HG02981 (cell line): ENCODE measurements at regions not wholly inside any gene's neighbourhood (a gene's known extent, or its start where the extent isn't known, plus 50 kb on each side); places are given as distances from the start of the nearest gene placed in this dataset.

Source experiments
- ATAC-seq: cut with Tn5 transposase; IDR thresholded peaks from one replicate; pipeline ENCODE4 v1.9.1; 2021; ENCODE audit warnings: mild to moderate bottlenecking, moderate library complexity; ENCODE audit not compliant: unreplicated experiment

DNA sequence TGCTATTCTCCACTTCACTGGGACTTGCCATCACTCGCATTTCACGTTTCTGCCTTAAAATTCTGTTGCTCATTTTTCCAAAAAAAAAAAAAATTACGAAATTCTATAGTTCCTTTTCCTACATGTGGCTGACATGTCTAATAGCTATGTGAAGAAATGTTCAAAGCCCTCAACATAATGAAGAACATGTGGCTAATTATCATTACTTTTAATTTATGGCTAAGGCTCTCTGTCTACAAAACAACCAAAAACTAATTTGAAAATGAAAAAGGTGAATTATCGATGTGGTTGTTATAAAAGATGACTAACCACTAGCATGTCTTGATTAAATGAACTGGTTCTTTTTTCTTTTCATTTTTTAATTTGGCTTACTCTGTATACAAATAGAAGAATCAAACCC, 940.0 kb downstream of the EFNB2 start:
- no peak for ATAC-seq

DNA sequence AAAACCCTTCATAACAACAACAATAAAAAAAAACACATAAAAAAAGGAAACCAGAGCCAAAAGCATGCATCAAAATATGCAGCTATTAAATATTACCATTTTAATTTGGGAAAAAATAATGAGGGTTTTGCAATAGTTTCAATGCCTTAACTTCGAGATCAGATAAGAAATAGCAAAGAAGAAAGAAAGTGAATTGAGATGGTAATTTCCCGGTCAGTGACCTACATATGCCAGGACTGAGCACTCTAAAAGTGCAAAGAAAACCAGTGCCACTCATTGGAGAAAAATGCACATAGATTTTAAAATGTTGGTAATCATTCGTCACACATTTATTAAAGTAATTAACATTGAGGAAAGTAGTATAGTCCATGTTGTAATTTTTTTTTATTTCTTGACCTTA, 944.2 kb downstream of the EFNB2 start:
- ATAC-seq: no peak

DNA sequence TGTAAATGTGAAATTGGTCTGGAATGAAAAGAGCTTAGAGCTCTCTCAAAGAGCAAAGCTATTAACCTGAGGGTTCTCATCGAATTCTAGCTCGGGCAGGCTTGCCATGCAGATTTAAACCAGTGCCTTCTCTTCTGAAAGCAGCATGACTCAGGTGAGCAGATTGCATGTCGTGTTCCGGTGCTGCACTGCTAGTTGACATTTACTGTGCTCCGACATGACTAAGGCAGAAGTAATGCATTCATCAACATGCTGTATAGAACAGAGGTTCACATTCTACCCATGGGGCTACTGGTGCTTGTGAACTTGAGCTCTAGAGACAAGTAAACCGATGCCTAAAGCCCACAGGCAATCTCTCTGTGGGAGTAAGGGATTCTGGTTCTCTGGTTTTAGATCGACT, 947.7 kb downstream of the EFNB2 start:
- no peak for ATAC-seq

DNA sequence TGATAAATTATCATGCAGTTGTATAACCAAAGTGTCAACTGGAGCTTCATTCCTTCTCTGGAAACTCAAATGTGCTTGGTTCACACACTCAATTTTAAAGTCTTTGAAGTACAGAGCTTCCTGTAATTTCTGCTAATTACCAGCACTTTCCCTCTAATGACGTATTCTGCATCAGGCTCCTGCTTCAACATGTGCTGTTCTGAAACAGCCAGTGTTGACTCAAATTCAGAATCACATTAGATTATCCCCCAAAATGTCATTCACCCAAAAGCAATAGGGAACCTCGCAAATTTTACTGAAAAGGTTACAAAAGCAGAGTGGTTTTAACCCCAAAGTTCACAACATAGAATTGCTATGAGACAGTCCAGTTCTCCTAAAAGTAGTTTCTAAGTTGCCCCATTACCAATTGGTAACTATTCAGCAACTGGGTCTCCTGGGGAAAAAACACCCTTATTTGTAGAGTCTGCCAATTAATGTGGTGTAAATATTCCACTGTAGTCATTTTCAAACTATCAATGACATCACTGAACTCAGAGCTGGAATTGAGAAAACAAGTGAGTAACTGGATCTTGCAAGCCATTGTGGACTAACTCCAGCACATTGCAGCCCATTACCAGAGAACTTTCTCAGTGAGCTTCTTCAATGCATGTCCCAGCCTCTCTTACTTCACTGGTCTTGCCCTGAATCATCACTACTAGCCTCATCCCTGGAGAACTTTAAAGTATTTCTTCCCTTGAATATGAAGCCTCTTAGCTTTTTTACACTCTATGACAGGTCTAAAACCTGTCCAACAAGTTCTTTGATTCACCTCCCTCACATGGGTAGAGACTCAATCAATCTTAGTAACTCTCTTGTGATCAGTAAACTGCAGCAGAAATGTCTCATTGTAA, 955.4 kb downstream of the EFNB2 start:
- ATAC-seq: no peak

DNA sequence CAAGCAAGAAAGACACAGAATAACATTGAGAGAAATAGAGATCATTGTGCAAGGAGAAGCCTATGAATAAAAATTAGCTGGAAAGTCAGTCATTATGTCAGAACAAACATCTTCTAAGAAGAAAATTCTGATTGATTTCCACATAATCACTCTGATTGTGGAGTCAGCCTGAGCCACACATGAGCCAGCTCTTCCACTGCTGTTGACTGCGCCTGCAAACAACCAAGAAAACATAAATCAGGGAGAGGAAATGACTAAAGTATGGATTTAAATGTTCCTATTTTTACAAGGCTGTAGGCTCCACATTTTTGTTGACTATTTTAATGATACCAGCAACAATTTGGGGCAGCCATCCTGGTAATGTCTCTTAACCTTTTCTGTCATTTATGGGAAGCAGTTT, 962.3 kb downstream of the EFNB2 start:
- no peak for ATAC-seq

DNA sequence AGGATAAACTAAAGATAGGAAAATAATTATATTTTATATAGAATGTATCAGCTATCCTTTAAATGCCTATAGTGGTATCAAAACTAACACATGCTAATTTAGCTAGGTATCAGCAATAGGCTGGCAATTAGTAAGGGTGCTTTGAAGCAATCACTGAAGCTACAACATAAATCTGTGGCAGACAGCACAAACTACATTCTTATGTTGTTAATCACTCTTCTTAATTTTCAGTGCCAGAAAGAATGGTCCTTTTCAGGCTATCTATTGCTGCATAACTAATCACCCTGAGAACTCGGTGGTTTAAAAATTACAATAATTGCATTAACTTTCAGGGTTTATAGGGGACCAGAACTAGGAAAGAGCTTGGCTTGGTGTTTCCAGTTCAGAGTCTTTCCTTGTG, 963.1 kb downstream of the EFNB2 start:
- no peak for ATAC-seq

DNA sequence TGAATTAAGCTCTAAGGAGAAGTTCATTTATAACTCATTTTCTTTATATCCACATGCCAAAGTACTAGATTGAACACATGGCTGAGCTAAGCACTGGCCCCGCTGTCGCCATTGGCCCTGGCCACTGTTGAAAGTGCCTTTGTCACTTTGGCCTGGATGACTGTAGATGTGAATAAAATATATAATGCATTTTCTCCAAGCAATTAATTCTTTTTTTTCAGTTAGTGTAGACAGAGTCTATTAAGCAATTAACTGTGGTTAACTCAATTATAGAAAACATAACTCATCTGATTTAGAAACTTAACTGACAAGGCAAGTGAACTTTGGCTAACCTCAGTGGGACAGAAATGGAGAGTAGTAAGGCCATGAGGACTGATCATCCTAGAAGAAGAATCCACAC, 965.6 kb downstream of the EFNB2 start:
- ATAC-seq: no peak

DNA sequence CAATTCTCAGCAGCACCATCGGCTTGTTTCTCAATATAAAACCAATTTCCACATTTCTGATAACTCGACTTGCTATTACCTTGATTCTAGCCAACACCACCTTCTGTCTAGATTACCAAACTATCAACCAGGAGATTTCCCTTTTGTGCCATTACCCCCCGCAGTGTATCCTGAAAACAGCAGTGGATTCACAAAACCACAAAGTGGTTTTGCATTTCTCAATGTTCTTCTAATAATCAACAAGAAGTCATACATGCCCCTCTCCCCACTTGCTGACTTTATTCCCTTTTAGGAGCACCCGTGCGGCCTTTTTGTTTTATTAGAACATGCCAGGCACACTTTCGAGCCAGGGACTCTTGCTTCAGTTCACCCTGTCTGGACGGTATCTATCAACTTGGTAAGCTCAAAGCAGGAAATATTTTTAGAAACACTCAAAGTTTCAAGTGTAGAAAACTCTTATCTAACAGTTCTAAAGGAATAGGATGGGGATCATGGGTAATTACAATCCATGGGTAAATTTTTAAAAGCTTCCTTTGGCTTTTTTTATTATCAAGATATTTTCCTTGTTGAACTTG, 967.4 kb downstream of the EFNB2 start:
- ATAC-seq: no peak

DNA sequence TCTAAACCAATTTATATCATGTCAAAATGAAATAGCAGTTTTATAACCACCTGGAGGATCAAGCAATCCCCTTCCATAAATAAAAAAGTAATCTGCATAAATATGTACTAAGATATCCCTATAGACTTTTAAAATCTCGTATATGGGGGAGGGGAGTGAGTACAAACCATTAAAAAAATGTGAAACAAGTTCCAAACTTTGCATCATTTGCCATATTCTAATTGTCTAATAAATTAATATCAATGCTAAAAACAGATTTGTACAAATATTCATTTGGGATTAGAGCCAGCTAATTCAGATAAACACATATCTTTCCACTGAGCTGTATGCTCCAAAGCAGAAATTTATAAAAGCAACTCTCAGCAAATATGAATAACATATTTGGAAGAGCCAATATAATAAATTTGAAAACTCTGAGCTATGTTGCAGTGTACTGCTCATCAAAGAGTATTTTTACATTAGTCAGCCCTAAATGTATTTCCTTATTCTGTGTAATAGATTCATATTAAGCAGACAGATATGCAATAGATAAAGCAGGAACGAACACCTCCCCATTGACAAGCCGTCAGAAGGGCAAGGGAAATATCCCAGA, 970.2 kb downstream of the EFNB2 start:
- ATAC-seq: no peak

DNA sequence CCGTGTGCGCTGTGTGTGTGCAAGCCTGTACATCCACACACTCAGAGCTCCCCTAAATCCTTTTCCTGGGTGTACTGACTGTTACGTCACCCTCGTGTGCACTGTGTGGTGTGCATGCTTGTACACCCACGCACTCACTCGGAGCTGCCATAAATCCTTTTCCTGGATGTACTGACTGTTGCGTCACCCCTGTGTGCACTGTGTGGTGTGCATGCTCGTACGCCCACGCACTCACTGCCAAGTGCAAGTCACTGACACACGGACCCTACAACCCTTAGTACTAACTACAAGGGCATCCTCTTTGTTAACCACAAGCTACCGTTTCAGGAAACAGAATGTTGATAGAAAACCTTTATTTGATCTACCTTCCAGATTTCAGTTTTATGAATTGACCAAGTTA, 983.4 kb downstream of the EFNB2 start:
- ATAC-seq: no peak

DNA sequence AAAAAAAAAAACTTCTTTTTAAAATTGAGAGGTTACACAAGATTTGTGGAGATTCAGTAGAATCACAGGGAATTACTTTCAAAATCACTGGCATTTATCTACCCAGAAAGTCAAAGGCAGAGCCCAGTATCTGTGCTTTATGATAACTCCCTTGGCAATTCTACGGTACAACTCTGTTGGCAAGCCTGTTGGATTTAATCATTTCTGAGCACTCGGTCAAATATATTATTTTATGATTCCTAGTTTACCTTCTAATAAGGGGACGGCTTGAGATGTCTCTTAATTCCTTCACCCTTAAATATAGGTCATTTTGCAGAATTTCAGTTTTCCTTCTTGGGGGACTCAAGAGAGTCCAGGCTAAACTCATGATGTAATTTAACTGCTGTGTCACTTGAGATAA, 987.6 kb downstream of the EFNB2 start:
- ATAC-seq: no peak

DNA sequence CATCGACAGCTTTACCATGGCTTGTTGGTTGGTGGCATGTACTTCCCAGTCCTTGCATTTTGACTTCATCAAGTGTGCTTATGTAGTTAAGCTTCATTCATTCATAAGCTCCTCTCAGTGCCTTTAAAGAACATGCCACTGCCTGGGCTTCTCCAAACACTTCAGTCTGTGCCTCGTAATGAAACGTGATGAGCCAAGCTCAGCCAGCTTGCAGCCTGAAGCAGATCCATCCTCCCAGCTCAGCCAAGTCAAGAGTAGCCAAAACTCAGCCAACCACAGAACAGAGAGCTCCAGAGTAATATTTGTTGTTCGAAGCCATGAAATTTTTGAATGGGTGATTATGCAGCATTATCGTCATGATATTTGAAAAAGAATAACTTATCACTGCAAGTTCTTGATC, 989.7 kb downstream of the EFNB2 start:
- no peak for ATAC-seq

DNA sequence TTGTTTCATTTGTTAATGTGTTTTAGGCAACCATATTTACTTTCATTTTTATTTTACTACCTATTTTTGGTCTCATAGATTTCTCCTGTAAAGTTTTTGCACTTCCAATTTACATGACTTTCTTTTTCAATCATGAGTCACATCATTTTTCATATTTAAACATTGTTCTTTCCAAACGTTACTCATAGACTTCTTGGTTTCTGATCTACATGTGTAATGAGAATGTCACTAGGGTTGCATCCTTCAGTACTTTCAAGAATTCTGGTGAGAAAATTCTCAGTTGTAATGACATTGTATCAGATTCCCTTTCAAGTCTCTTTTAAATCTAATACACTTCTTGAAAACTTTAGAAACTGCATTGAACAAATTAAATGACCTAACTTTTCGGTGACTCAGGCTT, 991.7 kb downstream of the EFNB2 start:
- no peak for ATAC-seq

DNA sequence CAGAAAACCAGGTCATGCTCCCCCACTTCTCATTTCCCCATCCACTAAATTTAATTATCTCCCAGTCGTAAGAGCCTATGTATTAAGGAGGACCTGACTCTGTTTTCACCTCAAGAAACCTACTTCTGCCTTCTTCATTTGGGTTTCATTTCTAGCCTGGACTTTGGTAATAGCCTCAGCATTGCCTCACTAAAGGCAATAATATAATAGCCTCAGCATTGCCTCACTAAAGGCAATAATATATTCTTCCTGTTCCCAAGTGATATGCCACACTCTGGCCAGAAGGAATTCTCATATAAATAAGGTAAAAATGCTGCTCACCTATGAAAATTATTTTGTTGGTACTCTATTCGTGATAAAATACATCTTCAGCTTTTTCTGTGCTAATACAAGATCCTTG, 993.9 kb downstream of the EFNB2 start:
- ATAC-seq: no peak

DNA sequence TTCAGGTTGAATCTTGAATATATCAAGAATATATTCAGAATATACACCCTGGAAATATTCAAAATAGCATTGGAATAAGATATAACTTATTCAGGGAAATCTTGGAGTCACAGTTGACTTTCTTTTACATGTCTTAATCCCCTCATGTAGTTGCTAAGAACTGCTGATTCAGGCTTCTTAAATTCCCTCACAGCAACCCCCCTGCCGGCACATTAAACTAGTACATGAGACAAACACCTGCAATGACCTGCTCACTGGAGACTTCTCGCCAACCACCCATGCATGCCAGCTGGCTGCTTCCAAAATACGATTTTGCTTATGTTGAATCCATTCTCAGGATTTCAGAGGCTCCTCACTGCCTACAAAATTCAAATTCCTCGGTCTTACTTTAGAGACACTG, 997.1 kb downstream of the EFNB2 start:
- ATAC-seq: no peak

DNA sequence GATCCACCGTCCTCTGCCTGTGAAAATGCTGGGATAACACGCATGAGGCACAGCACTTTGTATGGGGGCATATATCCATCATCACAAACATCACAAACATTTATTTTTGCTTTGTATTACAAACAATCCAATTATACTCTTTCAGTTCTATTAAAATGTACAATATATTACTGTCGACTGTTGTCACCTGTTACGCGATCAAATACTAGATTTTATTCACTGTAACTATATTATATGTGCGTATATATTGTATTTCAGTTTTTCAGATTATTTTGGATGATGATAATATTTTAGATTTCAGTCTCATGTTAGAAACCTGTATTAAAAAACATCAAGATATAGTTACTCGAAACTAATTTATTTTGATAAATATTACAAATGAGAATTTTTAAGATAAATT, 998.3 kb downstream of the EFNB2 start:
- no peak for ATAC-seq

DNA sequence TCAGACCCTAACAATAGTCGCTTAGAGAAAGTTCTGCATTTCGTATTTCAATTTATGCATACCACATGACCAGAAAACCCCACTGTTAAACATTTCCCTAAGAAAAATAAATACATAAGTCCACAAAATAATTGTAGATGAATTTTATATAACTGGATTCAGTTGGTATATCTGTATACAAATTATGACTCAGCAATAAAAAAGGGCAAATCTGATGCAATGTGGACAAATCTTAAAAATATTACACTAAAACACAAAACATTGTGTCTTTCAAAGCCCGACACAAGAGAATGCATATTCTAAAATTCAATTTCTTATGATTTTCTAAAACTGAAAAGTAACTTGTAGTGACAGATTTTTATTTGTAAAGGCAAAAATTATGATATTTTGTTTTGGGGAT, 1005.0 kb downstream of the EFNB2 start:
- ATAC-seq: no peak

DNA sequence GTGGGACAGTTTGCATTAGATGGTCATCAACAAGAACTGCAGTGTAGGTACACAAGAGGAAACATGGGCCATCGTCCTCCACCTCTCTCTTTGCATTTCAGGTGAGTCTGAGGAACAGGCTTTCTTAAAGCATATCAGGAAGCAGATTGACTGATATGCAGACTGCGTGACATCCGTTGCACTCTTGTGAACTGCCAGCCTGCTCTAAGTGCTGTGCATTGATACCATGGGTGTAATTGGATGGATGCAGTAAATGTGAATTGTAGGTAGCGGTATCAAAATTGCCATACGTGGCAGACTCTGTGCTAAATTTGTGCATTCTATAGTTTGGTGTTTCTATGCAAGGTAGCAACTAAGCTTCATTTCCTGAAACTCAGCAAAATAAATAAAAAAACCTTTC, 1008.3 kb downstream of the EFNB2 start:
- no peak for ATAC-seq

DNA sequence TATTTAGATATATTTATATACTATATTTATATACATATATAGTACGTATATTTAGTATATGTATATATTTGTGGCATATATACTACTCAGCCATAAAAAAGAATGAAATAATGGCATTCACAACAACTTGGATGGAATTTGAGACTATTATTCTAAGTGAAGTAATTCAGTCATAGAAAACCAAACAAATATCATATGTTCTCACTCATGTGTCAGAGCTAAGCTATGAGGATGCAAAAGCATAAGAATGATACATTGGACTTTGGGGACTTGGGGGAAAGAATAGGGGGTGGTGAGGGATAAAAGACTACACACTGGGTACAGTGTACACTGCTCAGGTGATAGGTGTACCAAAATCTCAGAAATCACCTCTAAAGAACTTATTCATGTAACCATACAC, 1015.7 kb downstream of the EFNB2 start:
- ATAC-seq: no peak

DNA sequence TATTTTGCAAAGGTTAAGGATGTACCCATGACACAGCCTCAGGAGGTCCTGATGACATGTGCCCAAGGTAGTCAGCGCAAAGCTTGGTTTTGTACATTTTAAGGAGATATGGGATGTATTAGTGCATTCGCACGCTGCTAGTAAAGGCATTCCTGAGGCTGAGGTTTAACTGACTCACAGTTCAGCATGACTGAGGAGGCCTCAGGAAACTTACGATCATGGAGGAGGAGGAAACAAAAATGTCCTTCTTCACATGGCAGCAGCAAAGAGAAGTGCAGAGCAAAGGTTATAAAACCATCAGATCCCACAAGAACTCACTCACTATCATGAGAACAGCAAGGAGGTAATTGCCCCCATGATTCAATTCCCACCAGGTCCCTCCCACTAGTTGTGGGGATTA, 1017.4 kb downstream of the EFNB2 start:
- no peak for ATAC-seq

DNA sequence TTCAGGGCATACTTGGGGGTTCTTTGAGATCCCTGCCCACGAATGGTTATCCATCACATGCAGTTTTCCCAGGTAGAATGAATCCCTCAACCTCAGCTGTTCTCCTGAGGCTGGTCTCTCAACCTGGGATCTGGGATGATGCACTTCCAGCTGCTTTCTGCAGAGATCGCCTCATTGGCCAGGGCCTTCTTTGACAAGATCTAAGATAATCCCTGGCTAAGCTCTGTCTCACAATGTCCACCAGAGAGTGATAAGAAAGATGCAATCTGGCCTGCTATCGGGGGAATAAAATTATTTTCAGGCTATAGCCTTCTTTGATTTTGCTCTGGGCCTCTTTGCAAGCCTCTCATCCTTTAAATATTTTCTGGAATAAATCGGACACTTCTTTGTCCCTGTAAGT, 1021.1 kb downstream of the EFNB2 start:
- ATAC-seq: no peak

DNA sequence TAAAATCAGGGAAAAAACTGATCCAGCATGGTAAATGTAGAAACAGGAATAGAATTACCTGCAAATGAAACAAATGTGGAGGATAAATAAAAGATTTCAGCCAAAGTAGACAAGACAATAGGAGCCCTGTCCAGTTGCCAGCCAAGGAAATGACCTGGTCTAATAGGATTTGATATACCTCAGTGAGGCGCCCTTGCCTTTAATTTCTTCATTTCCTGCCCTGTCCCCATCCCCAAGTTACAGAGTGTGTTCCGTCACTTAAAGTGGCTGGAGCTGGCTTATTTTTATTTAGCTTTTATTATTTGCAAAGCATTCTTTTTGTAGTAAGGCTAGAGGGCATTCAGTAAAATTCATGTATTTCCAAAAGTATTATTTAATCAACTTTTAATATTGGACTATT, 1022.0 kb downstream of the EFNB2 start:
- no peak for ATAC-seq
